Peyer's patch (tissue), 4 donors: ENCODE measurements at regions not wholly inside any gene's neighbourhood (a gene's known extent, or its start where the extent isn't known, plus 50 kb on each side); places are given as distances from the start of the nearest gene placed in this dataset.

Experiments used
- DNase-seq, 3 donors: peaks; one replicate each; pipeline ENCODE4 v3.0.0-alpha.2; 2017 to 2019
- H3K27ac ChIP-seq, 4 donors: fragments of 200-600 bp; sonication (generic); one replicate each; pipeline ENCODE4 v1.5.1; 2016 to 2019
- H3K27me3 ChIP-seq, 2 donors: fragments of 200-600 bp; sonication (generic); one replicate each; pipeline ENCODE4 v1.5.1; 2019
- H3K36me3 ChIP-seq, 3 donors: fragments of 200-600 bp; sonication (generic); one replicate each; pipeline ENCODE4 v1.5.1; 2016 to 2019
- H3K4me1 ChIP-seq, 4 donors: fragments of 200-600 bp; sonication (generic); one replicate each; pipeline ENCODE4 v1.5.1; 2016 to 2019
- H3K4me3 ChIP-seq, 4 donors: fragments of 200-600 bp; sonication (generic); 1 replicate in 3 of 4; 2 replicates in 1 of 4; pipeline ENCODE4 v1.5.1; 2016 to 2019; ENCODE audit warnings: mild to moderate bottlenecking in 1 of 4
- H3K9me3 ChIP-seq, 4 donors: fragments of 200-600 bp; sonication (generic); one replicate each; pipeline ENCODE4 v1.5.1; 2016 to 2019; ENCODE audit warnings: mild to moderate bottlenecking in 1 of 4
- POLR2A ChIP-seq, 2 donors: fragments of 450-650 bp; IDR thresholded peaks; one replicate each; pipeline ENCODE4 v1.5.1; 2017; ENCODE audit warnings: antibody characterized with exemption in 2 of 2, mild to moderate bottlenecking in 2 of 2, moderate library complexity in 2 of 2
- TF ChIP-seq, protein P1 (sequence below), 6 experiments: fragments of 450-650 bp in 4 of 6; fragments of 200-600 bp in 2 of 6; sonication (generic) in 1 of 6; IDR thresholded peaks; one replicate each; pipeline ENCODE4 v1.5.1; 2017 to 2019; ENCODE audit warnings: antibody characterized with exemption in 6 of 6, mild to moderate bottlenecking in 3 of 6, moderate library complexity in 1 of 6

GRCh38 chr22:47647181-47647580, 884.7 kb downstream of the TBC1D22A start:
- DNase-seq, result no peak
- TF ChIP-seq, protein P1, sequence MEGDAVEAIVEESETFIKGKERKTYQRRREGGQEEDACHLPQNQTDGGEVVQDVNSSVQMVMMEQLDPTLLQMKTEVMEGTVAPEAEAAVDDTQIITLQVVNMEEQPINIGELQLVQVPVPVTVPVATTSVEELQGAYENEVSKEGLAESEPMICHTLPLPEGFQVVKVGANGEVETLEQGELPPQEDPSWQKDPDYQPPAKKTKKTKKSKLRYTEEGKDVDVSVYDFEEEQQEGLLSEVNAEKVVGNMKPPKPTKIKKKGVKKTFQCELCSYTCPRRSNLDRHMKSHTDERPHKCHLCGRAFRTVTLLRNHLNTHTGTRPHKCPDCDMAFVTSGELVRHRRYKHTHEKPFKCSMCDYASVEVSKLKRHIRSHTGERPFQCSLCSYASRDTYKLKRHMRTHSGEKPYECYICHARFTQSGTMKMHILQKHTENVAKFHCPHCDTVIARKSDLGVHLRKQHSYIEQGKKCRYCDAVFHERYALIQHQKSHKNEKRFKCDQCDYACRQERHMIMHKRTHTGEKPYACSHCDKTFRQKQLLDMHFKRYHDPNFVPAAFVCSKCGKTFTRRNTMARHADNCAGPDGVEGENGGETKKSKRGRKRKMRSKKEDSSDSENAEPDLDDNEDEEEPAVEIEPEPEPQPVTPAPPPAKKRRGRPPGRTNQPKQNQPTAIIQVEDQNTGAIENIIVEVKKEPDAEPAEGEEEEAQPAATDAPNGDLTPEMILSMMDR (IDR thresholded peaks at IDR 0.05), result no peak
- no peak for TF ChIP-seq POLR2A (IDR thresholded peaks at IDR 0.05)
- no peaks in the 10 kb centered on the region for H3K9me3 ChIP-seq
- H3K36me3 ChIP-seq, result no peaks in the 10 kb centered on the region
- H3K27ac ChIP-seq, result no peak overlapping the region
- no peaks in the 10 kb centered on the region for H3K27me3 ChIP-seq
- H3K4me1 ChIP-seq, result no peaks in the 10 kb centered on the region
- no peak overlapping the region for H3K4me3 ChIP-seq

DNA sequence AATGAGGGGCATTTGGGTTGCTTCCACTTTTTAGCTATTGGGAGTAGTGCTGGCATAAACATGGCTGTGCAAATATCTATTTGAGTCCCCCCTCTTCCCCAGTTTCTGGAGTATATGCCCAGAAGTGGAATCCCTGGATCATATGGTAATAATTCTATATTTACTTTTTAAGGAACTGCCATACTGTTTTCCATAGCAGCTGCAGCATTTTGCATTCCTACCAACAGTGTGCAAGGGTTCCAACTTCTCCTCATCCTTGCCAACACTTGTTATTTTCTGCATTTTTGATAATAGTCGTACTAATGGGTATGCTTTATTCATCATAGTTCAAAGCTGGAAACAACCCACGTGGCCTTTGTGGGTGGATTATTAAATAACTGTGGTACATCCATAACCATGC, 883.5 kb downstream of the TBC1D22A start:
- no peaks in the 10 kb centered on the region for H3K36me3 ChIP-seq
- H3K27ac ChIP-seq, result no peak overlapping the region
- H3K9me3 ChIP-seq, result no peaks in the 10 kb centered on the region
- H3K27me3 ChIP-seq, result no peaks in the 10 kb centered on the region
- no peak for TF ChIP-seq POLR2A (IDR thresholded peaks at IDR 0.05)
- TF ChIP-seq, protein P1 (IDR thresholded peaks at IDR 0.05), result no peak
- DNase-seq, result no peak
- no peaks in the 10 kb centered on the region for H3K4me1 ChIP-seq
- H3K4me3 ChIP-seq, result no peak overlapping the region

DNA sequence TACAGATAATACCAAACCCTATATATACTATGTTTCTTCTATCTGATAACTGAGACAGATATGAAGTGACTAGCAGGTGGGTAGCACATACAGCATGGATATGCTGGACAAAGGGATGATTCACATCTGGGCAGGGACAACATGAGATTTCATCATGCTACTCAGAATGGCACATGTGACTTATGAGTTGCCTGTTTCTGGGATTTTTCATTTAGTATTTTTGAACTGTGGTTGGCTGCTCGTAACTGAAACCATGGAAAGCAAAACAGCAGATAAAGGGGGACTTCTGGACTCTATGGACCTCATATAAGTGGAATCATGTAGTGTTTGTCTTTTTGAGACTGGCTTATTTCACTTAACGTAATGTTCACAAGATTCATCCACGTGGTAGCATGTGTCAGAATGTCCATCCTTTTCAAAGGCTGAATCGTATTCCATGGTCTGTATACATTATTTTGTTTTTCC, 883.0 kb downstream of the TBC1D22A start:
- Histone ChIP-seq H3K9me3 (no peaks in the 10 kb centered on the region), H3K4me1 (no peaks in the 10 kb centered on the region), H3K4me3 (no peak overlapping the region), H3K27ac (no peak overlapping the region), H3K36me3 (no peaks in the 10 kb centered on the region), H3K27me3 (no peaks in the 10 kb centered on the region)
- DNase-seq, result no peak
- no peak for TF ChIP-seq POLR2A (IDR thresholded peaks at IDR 0.05)
- TF ChIP-seq, protein P1 (IDR thresholded peaks at IDR 0.05), result no peak

DNA sequence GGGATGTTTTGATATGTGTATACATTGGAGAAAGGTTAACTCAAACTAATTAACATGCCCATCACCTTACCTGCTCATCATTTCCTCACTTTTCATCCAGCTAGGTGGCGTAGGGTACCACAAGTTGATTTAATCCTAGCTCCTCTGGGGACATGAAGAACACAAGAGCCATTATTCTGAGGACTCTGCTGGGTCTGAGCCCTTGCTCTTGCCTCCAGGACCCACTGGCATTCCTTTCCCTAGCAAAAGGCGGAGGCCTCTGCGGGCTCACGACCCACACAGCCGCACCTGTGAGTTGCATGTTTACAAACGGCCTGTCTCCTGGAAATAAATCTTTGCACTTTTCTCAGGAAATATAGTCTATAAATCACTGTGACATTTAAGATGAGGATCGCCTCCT, 871.9 kb downstream of the TBC1D22A start:
- Histone ChIP-seq H3K27me3 (no peaks in the 10 kb centered on the region), H3K4me1 (no peaks in the 10 kb centered on the region), H3K36me3 (no peaks in the 10 kb centered on the region), H3K4me3 (no peak overlapping the region), H3K27ac (no peak overlapping the region), H3K9me3 (no peaks in the 10 kb centered on the region)
- peak in 1 of 3 donors; percentile 1 for DNase-seq
- TF ChIP-seq POLR2A (IDR thresholded peaks at IDR 0.05), result no peak
- TF ChIP-seq, protein P1 (IDR thresholded peaks at IDR 0.05), result no peak

DNA sequence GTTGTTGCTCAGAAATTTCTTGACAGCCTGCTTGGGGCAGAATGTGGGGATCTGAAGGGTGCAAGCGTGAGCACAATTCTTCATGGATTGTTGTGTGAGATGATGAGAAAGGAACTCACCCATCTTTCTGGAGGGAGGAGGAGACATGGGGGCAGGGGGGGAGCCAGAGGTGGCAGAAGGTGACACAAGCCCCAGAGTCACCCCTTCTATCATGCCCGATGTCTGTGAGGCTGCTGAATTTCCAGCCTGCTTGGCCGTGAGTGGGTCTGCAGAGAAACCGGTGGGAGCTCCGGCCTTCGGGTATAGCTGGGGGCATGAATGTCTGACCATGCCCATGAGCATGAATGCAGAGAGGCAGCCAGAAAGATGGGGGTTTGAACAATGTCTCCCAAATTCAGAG, 870.7 kb downstream of the TBC1D22A start:
- Histone ChIP-seq H3K9me3 (no peaks in the 10 kb centered on the region), H3K4me1 (no peaks in the 10 kb centered on the region), H3K4me3 (no peak overlapping the region), H3K36me3 (no peaks in the 10 kb centered on the region), H3K27ac (no peak overlapping the region), H3K27me3 (no peaks in the 10 kb centered on the region)
- TF ChIP-seq, protein P1 (IDR thresholded peaks at IDR 0.05), result no peak
- TF ChIP-seq POLR2A (IDR thresholded peaks at IDR 0.05), result no peak
- peak in 1 of 3 donors; percentile 5 for DNase-seq

DNA sequence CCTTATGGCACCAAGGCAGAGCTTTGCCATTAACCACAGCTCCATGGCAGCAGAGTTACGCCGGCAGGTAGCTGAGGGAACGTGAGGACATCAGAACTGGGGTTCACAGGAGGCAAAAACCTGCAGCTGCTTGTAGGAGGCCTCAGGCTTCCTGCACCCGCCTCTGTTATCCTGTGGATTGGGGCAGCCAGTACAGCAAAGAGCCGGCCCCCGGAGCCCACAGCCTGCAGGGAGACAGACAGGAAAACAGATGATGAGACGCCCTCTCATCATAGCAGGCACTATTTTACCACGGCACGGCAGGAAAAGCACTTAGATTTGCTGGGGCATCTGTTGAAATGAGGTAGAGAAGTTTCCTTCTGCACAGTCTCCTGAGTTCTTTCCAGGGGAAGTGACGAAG, 870.3 kb downstream of the TBC1D22A start:
- no peak overlapping the region for H3K4me3 ChIP-seq
- H3K36me3 ChIP-seq, result no peaks in the 10 kb centered on the region
- no peaks in the 10 kb centered on the region for H3K4me1 ChIP-seq
- H3K27me3 ChIP-seq, result no peaks in the 10 kb centered on the region
- DNase-seq, result peak in 1 of 3 donors; percentile 1
- no peaks in the 10 kb centered on the region for H3K9me3 ChIP-seq
- H3K27ac ChIP-seq, result no peak overlapping the region
- TF ChIP-seq, protein P1 (IDR thresholded peaks at IDR 0.05), result no peak
- no peak for TF ChIP-seq POLR2A (IDR thresholded peaks at IDR 0.05)
